ENCODE measurements at regions not wholly inside any gene's neighbourhood (a gene's known extent, or its start where the extent isn't known, plus 50 kb on each side); places are given as distances from the start of the nearest gene placed in this dataset.
A peak's percentile ranks its signal among the peaks of the same experiment; 100 is the strongest.

GRCh38 chr22:42202669-42203068 lies 67.8 kb downstream of the TCF20 start:
- Histone ChIP-seq H3K27me3 (ENCODE audit: insufficient read depth, low read length, poor library complexity, severe bottlenecking) (no peaks in the 10 kb centered on the region), H3K9me3 (ENCODE audit: insufficient read depth, low read depth, low read length) (no peaks in the 10 kb centered on the region), H3K36me3 (ENCODE audit: insufficient read depth, low read length) (peaks cover 41% of the 10 kb centered on the region; the same call in 1 of the 2 replicates), H2AFZ (ENCODE audit: low read length) (no peak overlapping the region), H3K4me2 (ENCODE audit: low read depth, low read length, poor library complexity, severe bottlenecking) (peak overlapping the region; percentile 70), H3K9ac (ENCODE audit: low read depth, low read length, poor library complexity, severe bottlenecking) (peak overlapping the region; percentile 40), H3K9me2 (replicated peaks; ENCODE audit: low read depth, low read length) (no peaks in the 10 kb centered on the region), H3K79me2 (ENCODE audit: insufficient read depth, low read length) (peaks cover 97% of the 10 kb centered on the region), H4K20me1 (ENCODE audit: insufficient read depth, low read length, poor library complexity, severe bottlenecking) (peaks cover 71% of the 10 kb centered on the region), H3F3A (ENCODE audit: low read depth) (no peaks in the 10 kb centered on the region), H3K4me3 (ENCODE audit: low read length, poor library complexity, severe bottlenecking) (peak overlapping the region; percentile 36), H3K4me1 (ENCODE audit: insufficient read depth, low read length, poor library complexity, severe bottlenecking) (peaks cover 23% of the 10 kb centered on the region)
- TF ChIP-seq, protein P1, sequence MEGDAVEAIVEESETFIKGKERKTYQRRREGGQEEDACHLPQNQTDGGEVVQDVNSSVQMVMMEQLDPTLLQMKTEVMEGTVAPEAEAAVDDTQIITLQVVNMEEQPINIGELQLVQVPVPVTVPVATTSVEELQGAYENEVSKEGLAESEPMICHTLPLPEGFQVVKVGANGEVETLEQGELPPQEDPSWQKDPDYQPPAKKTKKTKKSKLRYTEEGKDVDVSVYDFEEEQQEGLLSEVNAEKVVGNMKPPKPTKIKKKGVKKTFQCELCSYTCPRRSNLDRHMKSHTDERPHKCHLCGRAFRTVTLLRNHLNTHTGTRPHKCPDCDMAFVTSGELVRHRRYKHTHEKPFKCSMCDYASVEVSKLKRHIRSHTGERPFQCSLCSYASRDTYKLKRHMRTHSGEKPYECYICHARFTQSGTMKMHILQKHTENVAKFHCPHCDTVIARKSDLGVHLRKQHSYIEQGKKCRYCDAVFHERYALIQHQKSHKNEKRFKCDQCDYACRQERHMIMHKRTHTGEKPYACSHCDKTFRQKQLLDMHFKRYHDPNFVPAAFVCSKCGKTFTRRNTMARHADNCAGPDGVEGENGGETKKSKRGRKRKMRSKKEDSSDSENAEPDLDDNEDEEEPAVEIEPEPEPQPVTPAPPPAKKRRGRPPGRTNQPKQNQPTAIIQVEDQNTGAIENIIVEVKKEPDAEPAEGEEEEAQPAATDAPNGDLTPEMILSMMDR (conservative IDR thresholded peaks at IDR 0.05; ENCODE audit: low read length), result no peak
- no peak for TF ChIP-seq EZH2phosphoT487 (IDR thresholded peaks at IDR 0.05; ENCODE audit: borderline replicate concordance)

DNA sequence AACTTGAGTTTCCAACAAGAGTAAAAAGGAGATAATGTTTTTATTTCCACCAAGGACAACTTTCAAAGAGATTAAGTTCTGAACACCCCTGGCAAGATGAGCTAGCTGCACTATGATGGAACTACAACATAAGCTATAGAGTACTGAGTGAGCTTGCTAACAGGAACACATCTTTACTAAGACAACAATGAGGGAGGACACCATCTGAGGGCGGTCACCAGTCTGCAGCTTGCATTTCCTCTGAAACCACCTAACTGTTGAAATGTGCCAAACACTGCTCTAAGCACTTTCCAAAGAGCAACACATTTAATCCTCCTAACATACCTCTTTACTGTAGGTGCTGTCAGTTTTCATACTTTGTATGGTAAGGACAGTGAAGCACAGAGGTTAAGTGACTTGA lies 68.4 kb downstream of the TCF20 start:
- peaks cover 97% of the 10 kb centered on the region for H3K79me2 ChIP-seq (ENCODE audit: insufficient read depth, low read length)

DNA sequence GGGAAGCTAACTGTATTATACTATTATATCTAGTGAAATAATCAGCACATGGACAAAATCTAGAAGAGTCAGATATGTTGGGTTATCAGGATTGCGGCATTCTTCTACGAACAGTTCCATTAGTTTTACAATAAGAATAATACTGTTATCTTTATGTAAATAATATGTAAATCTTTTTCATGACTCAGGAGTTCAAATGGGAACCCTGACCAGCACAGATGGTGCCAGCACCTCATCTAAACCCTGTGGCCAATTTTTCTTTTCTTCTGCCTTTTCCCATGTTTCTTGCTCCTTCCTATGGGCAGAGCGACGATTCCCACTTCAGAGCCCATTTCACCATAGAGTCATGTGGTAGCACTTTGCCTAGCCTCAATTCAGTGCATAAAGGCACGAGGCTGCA lies 68.4 kb upstream of the CYP2D6 start:
- H3K27me3 ChIP-seq (ENCODE audit: insufficient read depth, low read length, poor library complexity, severe bottlenecking), result no peaks in the 10 kb centered on the region
- no peaks in the 10 kb centered on the region for H3K9me3 ChIP-seq (ENCODE audit: insufficient read depth, low read depth, low read length)
- H3F3A ChIP-seq (ENCODE audit: low read depth), result no peaks in the 10 kb centered on the region
- no peak overlapping the region for H2AFZ ChIP-seq (ENCODE audit: low read length)
- H3K79me2 ChIP-seq (ENCODE audit: insufficient read depth, low read length), result peaks cover 100% of the 10 kb centered on the region
- peaks cover 82% of the 10 kb centered on the region for H4K20me1 ChIP-seq (ENCODE audit: insufficient read depth, low read length, poor library complexity, severe bottlenecking)
- no peak overlapping the region for H3K4me2 ChIP-seq (ENCODE audit: low read depth, low read length, poor library complexity, severe bottlenecking)
- H3K4me3 ChIP-seq (ENCODE audit: low read length, poor library complexity, severe bottlenecking), result no peak overlapping the region
- no peaks in the 10 kb centered on the region for H3K9me2 ChIP-seq (replicated peaks; ENCODE audit: low read depth, low read length)
- H3K4me1 ChIP-seq (ENCODE audit: insufficient read depth, low read length, poor library complexity, severe bottlenecking), result peaks cover 34% of the 10 kb centered on the region
- TF ChIP-seq EZH2phosphoT487 (IDR thresholded peaks at IDR 0.05; ENCODE audit: borderline replicate concordance), result no peak
- no peak overlapping the region for H3K9ac ChIP-seq (ENCODE audit: low read depth, low read length, poor library complexity, severe bottlenecking)
- H3K36me3 ChIP-seq (ENCODE audit: insufficient read depth, low read length), result peaks cover 26% of the 10 kb centered on the region; the same call in 1 of the 2 replicates

More for the DNA sequence above, 68.4 kb downstream of the TCF20 start:
- Histone ChIP-seq H4K20me1 (ENCODE audit: insufficient read depth, low read length, poor library complexity, severe bottlenecking) (peaks cover 71% of the 10 kb centered on the region), H3K4me3 (ENCODE audit: low read length, poor library complexity, severe bottlenecking) (peak overlapping the region; percentile 36), H3K9me3 (ENCODE audit: insufficient read depth, low read depth, low read length) (no peaks in the 10 kb centered on the region), H3F3A (ENCODE audit: low read depth) (no peaks in the 10 kb centered on the region), H3K9ac (ENCODE audit: low read depth, low read length, poor library complexity, severe bottlenecking) (peak overlapping the region; percentile 40), H3K27me3 (ENCODE audit: insufficient read depth, low read length, poor library complexity, severe bottlenecking) (no peaks in the 10 kb centered on the region), H3K9me2 (replicated peaks; ENCODE audit: low read depth, low read length) (no peaks in the 10 kb centered on the region), H3K4me2 (ENCODE audit: low read depth, low read length, poor library complexity, severe bottlenecking) (peak overlapping the region; percentile 70), H3K4me1 (ENCODE audit: insufficient read depth, low read length, poor library complexity, severe bottlenecking) (peaks cover 23% of the 10 kb centered on the region), H2AFZ (ENCODE audit: low read length) (no peak overlapping the region), H3K36me3 (ENCODE audit: insufficient read depth, low read length) (peaks cover 40% of the 10 kb centered on the region; the same call in 1 of the 2 replicates)
- no peak for TF ChIP-seq EZH2phosphoT487 (IDR thresholded peaks at IDR 0.05; ENCODE audit: borderline replicate concordance)
- TF ChIP-seq, protein P1 (conservative IDR thresholded peaks at IDR 0.05; ENCODE audit: low read length), result no peak

DNA sequence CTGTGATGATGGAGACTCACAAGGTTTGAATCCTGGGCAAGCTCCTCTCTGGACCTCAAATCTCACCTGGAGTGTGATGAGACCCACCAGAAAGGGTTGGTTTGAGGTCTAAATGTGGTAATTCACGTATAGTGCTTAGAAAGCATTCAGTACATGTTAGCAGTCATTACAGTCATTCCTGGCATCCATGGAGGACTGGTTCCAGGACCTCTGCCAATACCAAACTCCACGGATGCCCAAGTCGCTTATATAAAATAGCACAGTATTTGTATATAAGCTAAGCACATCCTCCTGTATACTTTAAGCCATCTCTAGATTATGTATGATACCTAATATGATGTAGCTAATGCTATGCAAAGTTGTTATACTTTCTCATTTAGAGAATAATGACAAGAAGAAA lies 67.6 kb upstream of the CYP2D6 start:
- Histone ChIP-seq H3F3A (ENCODE audit: low read depth) (no peaks in the 10 kb centered on the region), H3K4me1 (ENCODE audit: insufficient read depth, low read length, poor library complexity, severe bottlenecking) (peaks cover 32% of the 10 kb centered on the region), H3K36me3 (ENCODE audit: insufficient read depth, low read length) (peaks cover 26% of the 10 kb centered on the region; the same call in 1 of the 2 replicates), H3K27me3 (ENCODE audit: insufficient read depth, low read length, poor library complexity, severe bottlenecking) (no peaks in the 10 kb centered on the region), H2AFZ (ENCODE audit: low read length) (no peak overlapping the region), H3K9ac (ENCODE audit: low read depth, low read length, poor library complexity, severe bottlenecking) (no peak overlapping the region), H3K4me2 (ENCODE audit: low read depth, low read length, poor library complexity, severe bottlenecking) (no peak overlapping the region), H3K79me2 (ENCODE audit: insufficient read depth, low read length) (peaks cover 100% of the 10 kb centered on the region), H4K20me1 (ENCODE audit: insufficient read depth, low read length, poor library complexity, severe bottlenecking) (peaks cover 82% of the 10 kb centered on the region), H3K9me2 (replicated peaks; ENCODE audit: low read depth, low read length) (no peaks in the 10 kb centered on the region), H3K9me3 (ENCODE audit: insufficient read depth, low read depth, low read length) (no peaks in the 10 kb centered on the region), H3K4me3 (ENCODE audit: low read length, poor library complexity, severe bottlenecking) (no peak overlapping the region)
- TF ChIP-seq, protein P1 (conservative IDR thresholded peaks at IDR 0.05; ENCODE audit: low read length), result no peak
- TF ChIP-seq EZH2phosphoT487 (IDR thresholded peaks at IDR 0.05; ENCODE audit: borderline replicate concordance), result no peak
